GM23338 (cell line): ENCODE measurements at regions not wholly inside any gene's neighbourhood (a gene's known extent, or its start where the extent isn't known, plus 50 kb on each side); places are given as distances from the start of the nearest gene placed in this dataset.

Experiments used
- ATAC-seq: fragments of 200-7000 bp; cut with Tn5 transposase; 3 replicates; pipeline ENCODE4 v1.9.1; 2020
- DNase-seq: peaks from one replicate; pipeline ENCODE4 v3.0.0-alpha.2; 2015; ENCODE audit warnings: low spot score
- H2AFZ ChIP-seq: fragments of 200-600 bp; sonication (generic); 2 replicates; pipeline ENCODE4 v1.8.0; 2016; ENCODE audit warnings: antibody characterized with exemption, mild to moderate bottlenecking, moderate library complexity
- H3F3A ChIP-seq: fragments of 200-600 bp; sonication (generic); replicated peaks from 2 replicates; pipeline ENCODE4 v1.8.0; 2017; ENCODE audit warnings: antibody characterized with exemption, mixed run types, low read depth
- H3K27ac ChIP-seq: fragments of 200-600 bp; sonication (generic); 2 replicates; pipeline ENCODE4 v1.6.1; 2016; ENCODE audit warnings: low read depth
- H3K27me3 ChIP-seq: fragments of 200-600 bp; sonication (generic); 2 replicates; pipeline ENCODE4 v1.8.0; 2016; ENCODE audit warnings: mild to moderate bottlenecking, mixed run types, moderate library complexity; ENCODE audit not compliant: insufficient read depth
- H3K36me3 ChIP-seq: fragments of 200-600 bp; sonication (generic); 2 replicates; pipeline ENCODE4 v1.8.0; 2016; ENCODE audit warnings: mild to moderate bottlenecking; ENCODE audit not compliant: insufficient read depth
- H3K4me1 ChIP-seq: fragments of 200-600 bp; sonication (generic); 2 replicates; pipeline ENCODE4 v1.8.0; 2016; ENCODE audit warnings: mild to moderate bottlenecking, moderate library complexity; ENCODE audit not compliant: insufficient read depth
- H3K4me2 ChIP-seq: fragments of 200-600 bp; sonication (generic); 2 replicates; pipeline ENCODE4 v1.7.1; 2017; ENCODE audit warnings: mixed run types
- H3K4me3 ChIP-seq: fragments of 200-600 bp; sonication (generic); 2 replicates; pipeline ENCODE4 v1.6.1; 2016; ENCODE audit warnings: mixed run types
- H3K79me2 ChIP-seq: fragments of 200-600 bp; sonication (generic); replicated peaks from 2 replicates; pipeline ENCODE4 v1.8.0; 2017; ENCODE audit warnings: mild to moderate bottlenecking; ENCODE audit not compliant: insufficient read depth
- H3K9me2 ChIP-seq: fragments of 200-600 bp; sonication (generic); 2 replicates; pipeline ENCODE4 v1.8.0; 2017; ENCODE audit not compliant: insufficient read depth
- H4K20me1 ChIP-seq: fragments of 200-600 bp; sonication (generic); replicated peaks from 2 replicates; pipeline ENCODE4 v1.8.0; 2017; ENCODE audit warnings: mild to moderate bottlenecking; ENCODE audit not compliant: insufficient read depth
- H3K27ac Mint-ChIP-seq: 2 replicates; pipeline ENCODE4 v1.8.0; 2020; ENCODE audit warnings: inconsistent platforms, mild to moderate bottlenecking, moderate library complexity, mixed read lengths
- H3K27me3 Mint-ChIP-seq: 3 replicates; pipeline ENCODE4 v1.8.0; 2022; ENCODE audit warnings: low read depth, mild to moderate bottlenecking, moderate library complexity, mixed read lengths, inconsistent platforms; ENCODE audit not compliant: insufficient read depth, poor library complexity
- H3K36me3 Mint-ChIP-seq: 3 replicates; pipeline ENCODE4 v1.8.0; 2021; ENCODE audit warnings: low read depth, mild to moderate bottlenecking, inconsistent platforms, moderate library complexity, mixed read lengths
- H3K4me1 Mint-ChIP-seq: 3 replicates; pipeline ENCODE4 v1.8.0; 2020; ENCODE audit warnings: mild to moderate bottlenecking, inconsistent platforms, mixed read lengths
- H3K4me3 Mint-ChIP-seq: 3 replicates; pipeline ENCODE4 v1.8.0; 2021; ENCODE audit warnings: moderate library complexity, mild to moderate bottlenecking, inconsistent platforms, mixed read lengths
- H3K9me3 Mint-ChIP-seq: 3 replicates; pipeline ENCODE4 v1.8.0; 2020; ENCODE audit warnings: moderate library complexity, mild to moderate bottlenecking, inconsistent platforms, mixed read lengths
- ZNF331 ChIP-seq: fragments of 250-450 bp; sonication (Bioruptor Pico); IDR thresholded peaks from 2 replicates; pipeline ENCODE4 v1.5.0; 2020; ENCODE audit warnings: low read depth, mild to moderate bottlenecking, moderate library complexity
- TF ChIP-seq, protein P1 (sequence below): fragments of 250-450 bp; sonication (Bioruptor Pico); IDR thresholded peaks from 2 replicates; pipeline ENCODE4 v1.5.0; 2020; ENCODE audit warnings: mild to moderate bottlenecking, moderate library complexity
- TF ChIP-seq, protein P2 (sequence below): IDR thresholded peaks from 2 replicates; pipeline ENCODE4 v1.6.1; 2016; ENCODE audit warnings: antibody characterized with exemption

DNA sequence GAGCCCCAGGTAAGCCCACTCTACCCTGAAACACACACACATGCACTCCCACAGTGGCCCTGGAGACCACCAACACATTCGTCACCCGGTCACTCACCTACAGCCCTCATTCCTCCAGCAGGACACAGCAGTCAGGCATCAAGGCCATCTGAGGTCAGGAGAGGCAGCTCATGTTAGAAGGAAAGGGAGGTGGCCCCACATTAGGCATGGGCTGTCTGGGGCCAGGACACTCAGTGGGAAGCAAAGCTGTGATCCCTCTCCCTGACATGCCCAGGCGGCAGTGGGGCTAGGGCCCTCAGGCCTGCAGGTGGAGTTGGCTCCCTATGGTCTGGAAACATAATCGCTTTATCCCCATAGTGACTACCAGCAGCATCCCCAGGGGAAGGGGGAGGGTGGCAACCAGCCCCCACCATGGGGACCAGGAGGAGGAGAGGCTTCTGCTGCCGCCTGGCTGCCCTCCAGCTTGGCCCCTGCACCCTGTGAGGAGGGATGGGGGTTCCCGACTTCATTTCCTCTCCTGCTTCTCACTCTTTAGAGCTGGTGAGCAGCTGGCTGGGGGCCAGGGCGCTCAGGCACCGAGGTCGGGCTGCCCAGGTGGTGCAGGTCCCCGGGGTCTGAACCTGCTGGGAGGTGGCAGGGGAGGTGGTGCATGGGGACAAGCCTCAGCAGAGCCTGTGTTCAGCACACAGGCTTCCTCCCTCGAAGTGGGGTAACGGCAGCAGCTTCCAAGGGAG is 76.6 kb upstream of the CST7 start:
- Histone ChIP-seq H3F3A (no peaks in the 10 kb centered on the region), H4K20me1 (no peaks in the 10 kb centered on the region), H2AFZ (no peak overlapping the region), H3K36me3 (no peaks in the 10 kb centered on the region), H3K9me2 (peaks cover 3% of the 10 kb centered on the region; the same call in 1 of the 2 replicates), H3K4me1 (no peaks in the 10 kb centered on the region), H3K27ac (no peak overlapping the region), H3K4me2 (no peak overlapping the region), H3K27me3 (no peaks in the 10 kb centered on the region), H3K79me2 (no peaks in the 10 kb centered on the region), H3K4me3 (no peak overlapping the region)
- Mint-ChIP-seq H3K9me3 (peaks cover 8% of the 10 kb centered on the region; the same call in 2 of the 3 replicates), H3K4me1 (no peaks in the 10 kb centered on the region), H3K27ac (no peak overlapping the region), H3K36me3 (no peaks in the 10 kb centered on the region), H3K4me3 (no peak overlapping the region), H3K27me3 (peaks cover 3% of the 10 kb centered on the region)
- DNase-seq (no peak), ATAC-seq (no peak)
- TF ChIP-seq, protein P1, sequence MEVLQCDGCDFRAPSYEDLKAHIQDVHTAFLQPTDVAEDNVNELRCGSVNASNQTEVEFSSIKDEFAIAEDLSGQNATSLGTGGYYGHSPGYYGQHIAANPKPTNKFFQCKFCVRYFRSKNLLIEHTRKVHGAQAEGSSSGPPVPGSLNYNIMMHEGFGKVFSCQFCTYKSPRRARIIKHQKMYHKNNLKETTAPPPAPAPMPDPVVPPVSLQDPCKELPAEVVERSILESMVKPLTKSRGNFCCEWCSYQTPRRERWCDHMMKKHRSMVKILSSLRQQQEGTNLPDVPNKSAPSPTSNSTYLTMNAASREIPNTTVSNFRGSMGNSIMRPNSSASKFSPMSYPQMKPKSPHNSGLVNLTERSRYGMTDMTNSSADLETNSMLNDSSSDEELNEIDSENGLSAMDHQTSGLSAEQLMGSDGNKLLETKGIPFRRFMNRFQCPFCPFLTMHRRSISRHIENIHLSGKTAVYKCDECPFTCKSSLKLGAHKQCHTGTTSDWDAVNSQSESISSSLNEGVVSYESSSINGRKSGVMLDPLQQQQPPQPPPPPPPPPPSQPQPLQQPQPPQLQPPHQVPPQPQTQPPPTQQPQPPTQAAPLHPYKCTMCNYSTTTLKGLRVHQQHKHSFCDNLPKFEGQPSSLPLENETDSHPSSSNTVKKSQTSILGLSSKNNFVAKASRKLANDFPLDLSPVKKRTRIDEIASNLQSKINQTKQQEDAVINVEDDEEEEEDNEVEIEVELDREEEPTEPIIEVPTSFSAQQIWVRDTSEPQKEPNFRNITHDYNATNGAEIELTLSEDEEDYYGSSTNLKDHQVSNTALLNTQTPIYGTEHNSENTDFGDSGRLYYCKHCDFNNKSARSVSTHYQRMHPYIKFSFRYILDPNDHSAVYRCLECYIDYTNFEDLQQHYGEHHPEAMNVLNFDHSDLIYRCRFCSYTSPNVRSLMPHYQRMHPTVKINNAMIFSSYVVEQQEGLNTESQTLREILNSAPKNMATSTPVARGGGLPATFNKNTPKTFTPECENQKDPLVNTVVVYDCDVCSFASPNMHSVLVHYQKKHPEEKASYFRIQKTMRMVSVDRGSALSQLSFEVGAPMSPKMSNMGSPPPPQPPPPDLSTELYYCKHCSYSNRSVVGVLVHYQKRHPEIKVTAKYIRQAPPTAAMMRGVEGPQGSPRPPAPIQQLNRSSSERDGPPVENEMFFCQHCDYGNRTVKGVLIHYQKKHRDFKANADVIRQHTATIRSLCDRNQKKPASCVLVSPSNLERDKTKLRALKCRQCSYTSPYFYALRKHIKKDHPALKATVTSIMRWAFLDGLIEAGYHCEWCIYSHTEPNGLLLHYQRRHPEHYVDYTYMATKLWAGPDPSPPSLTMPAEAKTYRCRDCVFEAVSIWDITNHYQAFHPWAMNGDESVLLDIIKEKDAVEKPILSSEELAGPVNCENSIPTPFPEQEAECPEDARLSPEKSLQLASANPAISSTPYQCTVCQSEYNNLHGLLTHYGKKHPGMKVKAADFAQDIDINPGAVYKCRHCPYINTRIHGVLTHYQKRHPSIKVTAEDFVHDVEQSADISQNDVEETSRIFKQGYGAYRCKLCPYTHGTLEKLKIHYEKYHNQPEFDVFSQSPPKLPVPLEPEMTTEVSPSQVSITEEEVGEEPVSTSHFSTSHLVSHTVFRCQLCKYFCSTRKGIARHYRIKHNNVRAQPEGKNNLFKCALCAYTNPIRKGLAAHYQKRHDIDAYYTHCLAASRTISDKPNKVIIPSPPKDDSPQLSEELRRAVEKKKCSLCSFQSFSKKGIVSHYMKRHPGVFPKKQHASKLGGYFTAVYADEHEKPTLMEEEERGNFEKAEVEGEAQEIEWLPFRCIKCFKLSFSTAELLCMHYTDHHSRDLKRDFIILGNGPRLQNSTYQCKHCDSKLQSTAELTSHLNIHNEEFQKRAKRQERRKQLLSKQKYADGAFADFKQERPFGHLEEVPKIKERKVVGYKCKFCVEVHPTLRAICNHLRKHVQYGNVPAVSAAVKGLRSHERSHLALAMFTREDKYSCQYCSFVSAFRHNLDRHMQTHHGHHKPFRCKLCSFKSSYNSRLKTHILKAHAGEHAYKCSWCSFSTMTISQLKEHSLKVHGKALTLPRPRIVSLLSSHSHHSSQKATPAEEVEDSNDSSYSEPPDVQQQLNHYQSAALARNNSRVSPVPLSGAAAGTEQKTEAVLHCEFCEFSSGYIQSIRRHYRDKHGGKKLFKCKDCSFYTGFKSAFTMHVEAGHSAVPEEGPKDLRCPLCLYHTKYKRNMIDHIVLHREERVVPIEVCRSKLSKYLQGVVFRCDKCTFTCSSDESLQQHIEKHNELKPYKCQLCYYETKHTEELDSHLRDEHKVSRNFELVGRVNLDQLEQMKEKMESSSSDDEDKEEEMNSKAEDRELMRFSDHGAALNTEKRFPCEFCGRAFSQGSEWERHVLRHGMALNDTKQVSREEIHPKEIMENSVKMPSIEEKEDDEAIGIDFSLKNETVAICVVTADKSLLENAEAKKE (CRISPR knock-in tag), result no peak
- TF ChIP-seq ZNF331 (CRISPR knock-in tag), result no peak
- TF ChIP-seq, protein P2, sequence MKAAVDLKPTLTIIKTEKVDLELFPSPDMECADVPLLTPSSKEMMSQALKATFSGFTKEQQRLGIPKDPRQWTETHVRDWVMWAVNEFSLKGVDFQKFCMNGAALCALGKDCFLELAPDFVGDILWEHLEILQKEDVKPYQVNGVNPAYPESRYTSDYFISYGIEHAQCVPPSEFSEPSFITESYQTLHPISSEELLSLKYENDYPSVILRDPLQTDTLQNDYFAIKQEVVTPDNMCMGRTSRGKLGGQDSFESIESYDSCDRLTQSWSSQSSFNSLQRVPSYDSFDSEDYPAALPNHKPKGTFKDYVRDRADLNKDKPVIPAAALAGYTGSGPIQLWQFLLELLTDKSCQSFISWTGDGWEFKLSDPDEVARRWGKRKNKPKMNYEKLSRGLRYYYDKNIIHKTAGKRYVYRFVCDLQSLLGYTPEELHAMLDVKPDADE, result no peak
